SK-N-SH treated with all-trans-retinoic acid at 6 μM for 48 hours (cell line): ENCODE measurements at regions not wholly inside any gene's neighbourhood (a gene's known extent, or its start where the extent isn't known, plus 50 kb on each side); places are given as distances from the start of the nearest gene placed in this dataset.

ENCODE experiments used
- ARNTL ChIP-seq: fragments of 450-650 bp; formaldehyde crosslinking; IDR thresholded peaks from 2 replicates; pipeline ENCODE4 v1.5.0; 2020; ENCODE audit warnings: low read depth, mild to moderate bottlenecking, moderate library complexity, borderline replicate concordance
- BACH2 ChIP-seq: fragments of 250-450 bp; sonication (Bioruptor Pico); IDR thresholded peaks from 2 replicates; pipeline ENCODE4 v1.9.0; 2021; ENCODE audit warnings: mild to moderate bottlenecking, borderline replicate concordance
- ISL1 ChIP-seq: fragments of 250-450 bp; sonication (Bioruptor Pico); IDR thresholded peaks from 2 replicates; pipeline ENCODE4 v2.1.2; 2022; ENCODE audit warnings: mild to moderate bottlenecking, moderate library complexity
- PPARA ChIP-seq: fragments of 250-450 bp; sonication (Bioruptor Pico); IDR thresholded peaks from 2 replicates; pipeline ENCODE4 v1.5.0; 2020; ENCODE audit warnings: mild to moderate bottlenecking, borderline replicate concordance
- SNAI2 ChIP-seq: fragments of 250-450 bp; sonication (Bioruptor Pico); IDR thresholded peaks from 2 replicates; pipeline ENCODE4 v1.5.0; 2020; ENCODE audit warnings: mild to moderate bottlenecking, moderate library complexity
- ZNF8 ChIP-seq: fragments of 450-650 bp; formaldehyde crosslinking; IDR thresholded peaks from 2 replicates; pipeline ENCODE4 v1.5.0; 2020; ENCODE audit warnings: mild to moderate bottlenecking, moderate library complexity
- TF ChIP-seq, protein P1 (sequence below): fragments of 250-450 bp; sonication (Bioruptor Pico); IDR thresholded peaks from 2 replicates; pipeline ENCODE4 v1.8.0; 2021; ENCODE audit warnings: low read depth, mild to moderate bottlenecking, moderate library complexity, borderline replicate concordance
- TF ChIP-seq, protein P2 (sequence below): fragments of 250-450 bp; sonication (Bioruptor Pico); IDR thresholded peaks from 2 replicates; pipeline ENCODE4 v1.8.0; 2020; ENCODE audit warnings: mild to moderate bottlenecking, moderate library complexity, borderline replicate concordance

DNA sequence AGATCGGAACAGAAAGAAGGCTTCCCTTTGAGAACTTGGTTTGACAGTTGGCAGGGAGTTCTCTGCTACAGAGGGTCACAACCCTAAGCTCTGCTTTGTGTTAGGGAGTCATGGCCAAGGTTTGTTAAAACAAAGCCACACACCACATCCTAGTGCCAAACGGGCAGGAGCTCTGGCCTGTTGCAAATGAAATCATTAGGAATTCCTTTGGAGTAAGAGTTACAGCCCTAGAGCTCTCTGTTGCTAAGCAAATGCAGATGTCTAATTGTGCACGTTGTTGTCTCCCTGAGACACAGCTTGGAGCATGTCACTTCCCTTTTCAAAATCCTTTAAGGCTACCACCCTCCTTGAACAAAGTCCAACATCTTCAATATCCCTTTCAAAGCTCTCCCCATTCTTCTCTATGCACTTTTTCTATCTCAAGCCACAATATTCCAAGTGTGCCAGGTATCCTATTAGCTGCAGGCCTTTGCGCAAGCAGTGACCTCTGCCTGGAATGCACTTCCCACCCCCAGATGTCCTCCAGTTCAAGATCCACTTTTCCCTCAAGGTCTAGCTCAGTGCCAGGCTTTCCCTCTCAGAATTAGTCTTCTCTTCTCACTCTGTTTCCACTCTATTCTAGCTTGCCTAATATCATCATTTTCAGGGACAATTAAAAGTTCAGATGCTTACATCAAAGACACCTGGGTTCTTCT is 253.7 kb upstream of the POU2AF2 start:
- TF ChIP-seq SNAI2 (CRISPR knock-in tag) (no peak), ARNTL (CRISPR knock-in tag) (no peak), BACH2 (CRISPR knock-in tag) (no peak), ZNF8 (CRISPR knock-in tag) (no peak), PPARA (CRISPR knock-in tag) (no peak), ISL1 (CRISPR knock-in tag) (no peak)
- TF ChIP-seq, protein P1, sequence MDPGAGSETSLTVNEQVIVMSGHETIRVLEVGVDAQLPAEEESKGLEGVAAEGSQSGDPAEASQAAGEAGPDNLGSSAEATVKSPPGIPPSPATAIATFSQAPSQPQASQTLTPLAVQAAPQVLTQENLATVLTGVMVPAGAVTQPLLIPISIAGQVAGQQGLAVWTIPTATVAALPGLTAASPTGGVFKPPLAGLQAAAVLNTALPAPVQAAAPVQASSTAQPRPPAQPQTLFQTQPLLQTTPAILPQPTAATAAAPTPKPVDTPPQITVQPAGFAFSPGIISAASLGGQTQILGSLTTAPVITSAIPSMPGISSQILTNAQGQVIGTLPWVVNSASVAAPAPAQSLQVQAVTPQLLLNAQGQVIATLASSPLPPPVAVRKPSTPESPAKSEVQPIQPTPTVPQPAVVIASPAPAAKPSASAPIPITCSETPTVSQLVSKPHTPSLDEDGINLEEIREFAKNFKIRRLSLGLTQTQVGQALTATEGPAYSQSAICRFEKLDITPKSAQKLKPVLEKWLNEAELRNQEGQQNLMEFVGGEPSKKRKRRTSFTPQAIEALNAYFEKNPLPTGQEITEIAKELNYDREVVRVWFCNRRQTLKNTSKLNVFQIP = no peak
- TF ChIP-seq, protein P2, sequence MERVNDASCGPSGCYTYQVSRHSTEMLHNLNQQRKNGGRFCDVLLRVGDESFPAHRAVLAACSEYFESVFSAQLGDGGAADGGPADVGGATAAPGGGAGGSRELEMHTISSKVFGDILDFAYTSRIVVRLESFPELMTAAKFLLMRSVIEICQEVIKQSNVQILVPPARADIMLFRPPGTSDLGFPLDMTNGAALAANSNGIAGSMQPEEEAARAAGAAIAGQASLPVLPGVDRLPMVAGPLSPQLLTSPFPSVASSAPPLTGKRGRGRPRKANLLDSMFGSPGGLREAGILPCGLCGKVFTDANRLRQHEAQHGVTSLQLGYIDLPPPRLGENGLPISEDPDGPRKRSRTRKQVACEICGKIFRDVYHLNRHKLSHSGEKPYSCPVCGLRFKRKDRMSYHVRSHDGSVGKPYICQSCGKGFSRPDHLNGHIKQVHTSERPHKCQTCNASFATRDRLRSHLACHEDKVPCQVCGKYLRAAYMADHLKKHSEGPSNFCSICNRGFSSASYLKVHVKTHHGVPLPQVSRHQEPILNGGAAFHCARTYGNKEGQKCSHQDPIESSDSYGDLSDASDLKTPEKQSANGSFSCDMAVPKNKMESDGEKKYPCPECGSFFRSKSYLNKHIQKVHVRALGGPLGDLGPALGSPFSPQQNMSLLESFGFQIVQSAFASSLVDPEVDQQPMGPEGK (CRISPR knock-in tag) = no peak
